Smooth muscle cell (in vitro differentiated cells): ENCODE measurements at regions not wholly inside any gene's neighbourhood (a gene's known extent, or its start where the extent isn't known, plus 50 kb on each side); places are given as distances from the start of the nearest gene placed in this dataset.

ENCODE experiments used
- DNase-seq: peaks from one replicate; lab custom pipeline; 2025; ENCODE audit not compliant: unreplicated experiment; lab: John Stamatoyannopoulos, UW
- H2AFZ ChIP-seq: fragments of 200-600 bp; sonication (generic); 2 replicates; pipeline ENCODE4 v1.6.0; 2016; ENCODE audit warnings: antibody characterized with exemption, low read depth, mild to moderate bottlenecking
- H3F3A ChIP-seq: fragments of 200-600 bp; sonication (generic); 2 replicates; pipeline ENCODE4 v1.6.0; 2017; ENCODE audit warnings: antibody characterized with exemption, low read depth
- H3K27ac ChIP-seq: fragments of 200-600 bp; sonication (generic); 2 replicates; pipeline ENCODE4 v1.5.1; 2016; ENCODE audit warnings: low read depth, mild to moderate bottlenecking
- H3K27me3 ChIP-seq: fragments of 200-600 bp; sonication (generic); 2 replicates; pipeline ENCODE4 v1.6.1; 2016; ENCODE audit warnings: low read depth, mild to moderate bottlenecking
- H3K36me3 ChIP-seq: fragments of 200-600 bp; sonication (generic); 2 replicates; pipeline ENCODE4 v1.5.1; 2016; ENCODE audit warnings: low read depth
- H3K4me1 ChIP-seq: fragments of 200-600 bp; sonication (generic); 2 replicates; pipeline ENCODE4 v1.5.1; 2016; ENCODE audit warnings: low read depth
- H3K4me2 ChIP-seq: fragments of 200-600 bp; sonication (generic); 2 replicates; pipeline ENCODE4 v1.6.0; 2016; ENCODE audit warnings: mild to moderate bottlenecking
- H3K4me3 ChIP-seq: fragments of 200-600 bp; sonication (generic); 2 replicates; pipeline ENCODE4 v1.5.1; 2016; ENCODE audit warnings: mild to moderate bottlenecking
- H3K79me2 ChIP-seq: fragments of 200-600 bp; sonication (generic); 2 replicates; pipeline ENCODE4 v1.6.0; 2016; ENCODE audit warnings: low read depth, mild to moderate bottlenecking
- H3K9ac ChIP-seq: fragments of 200-600 bp; sonication (generic); 2 replicates; pipeline ENCODE4 v1.6.0; 2016; ENCODE audit warnings: low read depth
- H3K9me3 ChIP-seq: fragments of 200-600 bp; sonication (generic); replicated peaks from 2 replicates; pipeline ENCODE4 v1.5.1; 2016; ENCODE audit warnings: low read depth
- H4K20me1 ChIP-seq: fragments of 200-600 bp; sonication (generic); 2 replicates; pipeline ENCODE4 v1.6.0; 2016; ENCODE audit warnings: low read depth
- WGBS: methylation state at CpG from one replicate; pipeline ENCODE4 v1.1.7; 2016; ENCODE audit warnings: low lambda C conversion rate; 5-methylcytosine and 5-hydroxymethylcytosine counted together
- TF ChIP-seq, protein P1 (sequence below): fragments of 200-600 bp; sonication (generic); IDR thresholded peaks from 2 replicates; pipeline ENCODE4 v1.5.1; 2017; ENCODE audit warnings: borderline replicate concordance, mild to moderate bottlenecking, antibody characterized with exemption; ENCODE audit not compliant: insufficient read depth, poor library complexity, severe bottlenecking

- 95% methylated on average over 7 of the region's 7 CpGs for WGBS
- no peaks in the 10 kb centered on the region for H3K9me3 ChIP-seq
Observed at GRCh38 chr22:48853627-48854240, 973.9 kb downstream of the BRD1 start.

DNA sequence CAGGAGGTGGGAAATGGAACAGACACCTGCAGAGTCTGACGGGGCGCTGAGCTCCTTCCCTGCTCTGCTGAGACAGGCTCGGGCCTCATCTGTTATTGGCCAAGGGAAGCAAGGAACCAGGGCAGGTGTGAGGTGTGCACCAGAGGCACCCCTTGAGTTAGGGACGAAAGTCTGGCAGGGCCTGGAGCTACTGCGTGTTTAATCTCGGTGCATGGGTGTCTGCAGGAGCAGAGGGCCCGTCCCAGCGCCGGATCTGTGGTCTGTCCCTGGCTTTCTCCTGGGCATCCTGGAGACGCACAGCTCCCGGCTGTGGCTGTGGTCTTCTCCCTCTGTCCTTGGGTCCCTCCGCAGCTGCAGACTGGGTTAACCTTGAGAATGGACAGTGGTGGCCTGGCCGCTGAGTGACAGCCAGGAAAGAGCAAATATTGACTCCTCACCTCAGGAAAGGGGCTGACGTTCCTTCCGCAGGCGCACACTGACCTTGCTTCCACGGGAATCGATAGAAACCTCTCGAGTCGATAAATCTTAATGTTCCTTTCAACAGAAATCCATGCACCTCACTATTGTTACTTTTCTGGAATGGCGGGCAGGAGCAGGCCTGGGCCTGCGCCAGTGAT is 975.6 kb downstream of the BRD1 start:
- 92% methylated on average over 22 of the region's 22 CpGs for WGBS
- Histone ChIP-seq H3K9ac (no peak overlapping the region), H3K36me3 (no peaks in the 10 kb centered on the region), H3F3A (no peaks in the 10 kb centered on the region), H3K4me2 (no peak overlapping the region), H4K20me1 (no peaks in the 10 kb centered on the region), H3K27me3 (no peaks in the 10 kb centered on the region), H3K27ac (no peak overlapping the region), H2AFZ (no peak overlapping the region), H3K79me2 (no peaks in the 10 kb centered on the region), H3K4me3 (no peak overlapping the region), H3K4me1 (no peaks in the 10 kb centered on the region), H3K9me3 (no peaks in the 10 kb centered on the region)
- TF ChIP-seq, protein P1, sequence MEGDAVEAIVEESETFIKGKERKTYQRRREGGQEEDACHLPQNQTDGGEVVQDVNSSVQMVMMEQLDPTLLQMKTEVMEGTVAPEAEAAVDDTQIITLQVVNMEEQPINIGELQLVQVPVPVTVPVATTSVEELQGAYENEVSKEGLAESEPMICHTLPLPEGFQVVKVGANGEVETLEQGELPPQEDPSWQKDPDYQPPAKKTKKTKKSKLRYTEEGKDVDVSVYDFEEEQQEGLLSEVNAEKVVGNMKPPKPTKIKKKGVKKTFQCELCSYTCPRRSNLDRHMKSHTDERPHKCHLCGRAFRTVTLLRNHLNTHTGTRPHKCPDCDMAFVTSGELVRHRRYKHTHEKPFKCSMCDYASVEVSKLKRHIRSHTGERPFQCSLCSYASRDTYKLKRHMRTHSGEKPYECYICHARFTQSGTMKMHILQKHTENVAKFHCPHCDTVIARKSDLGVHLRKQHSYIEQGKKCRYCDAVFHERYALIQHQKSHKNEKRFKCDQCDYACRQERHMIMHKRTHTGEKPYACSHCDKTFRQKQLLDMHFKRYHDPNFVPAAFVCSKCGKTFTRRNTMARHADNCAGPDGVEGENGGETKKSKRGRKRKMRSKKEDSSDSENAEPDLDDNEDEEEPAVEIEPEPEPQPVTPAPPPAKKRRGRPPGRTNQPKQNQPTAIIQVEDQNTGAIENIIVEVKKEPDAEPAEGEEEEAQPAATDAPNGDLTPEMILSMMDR, result no peak
- no peak for DNase-seq

More at GRCh38 chr22:48853627-48854240, 973.9 kb downstream of the BRD1 start:
- Histone ChIP-seq H3K4me2 (no peak overlapping the region), H3K36me3 (no peaks in the 10 kb centered on the region), H4K20me1 (no peaks in the 10 kb centered on the region), H3K4me1 (no peaks in the 10 kb centered on the region), H3K4me3 (no peak overlapping the region), H3K27ac (no peak overlapping the region), H2AFZ (no peak overlapping the region), H3F3A (no peaks in the 10 kb centered on the region), H3K27me3 (no peaks in the 10 kb centered on the region), H3K9ac (no peak overlapping the region), H3K79me2 (no peaks in the 10 kb centered on the region)
- no peak for DNase-seq
- TF ChIP-seq, protein P1, result no peak

DNA sequence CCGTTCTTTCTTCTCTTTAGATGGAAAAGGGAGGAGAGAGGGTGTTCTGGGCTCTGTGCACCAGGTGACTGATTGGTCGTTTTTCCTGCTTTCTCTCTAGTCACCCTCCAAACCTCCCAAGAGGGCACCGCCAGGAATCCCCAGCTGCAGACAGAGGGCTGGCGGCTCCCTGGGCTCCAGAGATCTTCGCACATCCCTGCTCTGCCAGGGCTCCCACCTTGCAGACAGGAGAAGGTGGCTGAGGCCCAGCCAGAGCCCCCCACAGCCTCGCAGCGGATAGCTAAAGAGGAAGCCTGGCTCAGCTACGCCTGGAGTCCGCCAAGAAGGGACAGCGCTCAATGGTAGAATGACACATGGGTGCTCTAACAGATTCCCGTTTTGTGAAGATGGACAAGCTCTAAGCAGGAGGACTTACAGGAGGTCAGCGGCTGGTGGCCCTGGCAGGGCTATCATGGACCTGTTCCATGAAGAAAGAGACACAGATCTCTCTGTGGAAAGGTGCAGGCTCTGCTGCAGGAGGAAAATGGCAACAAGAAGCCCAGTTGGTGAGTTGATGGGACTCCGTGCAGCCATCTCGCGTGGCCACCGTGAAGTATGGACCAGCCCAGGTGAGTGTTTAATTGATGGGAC is 976.9 kb downstream of the BRD1 start:
- Histone ChIP-seq H3K36me3 (no peaks in the 10 kb centered on the region), H3K27ac (no peak overlapping the region), H4K20me1 (no peaks in the 10 kb centered on the region), H3K79me2 (no peaks in the 10 kb centered on the region), H3K4me2 (no peak overlapping the region), H3K4me1 (no peaks in the 10 kb centered on the region), H2AFZ (no peak overlapping the region), H3K4me3 (no peak overlapping the region), H3F3A (no peaks in the 10 kb centered on the region), H3K9ac (no peak overlapping the region), H3K9me3 (no peaks in the 10 kb centered on the region), H3K27me3 (no peaks in the 10 kb centered on the region)
- 87% methylated on average over 16 of the region's 16 CpGs for WGBS
- TF ChIP-seq, protein P1, result no peak
- DNase-seq, result no peak
